ENCODE measurements at regions not wholly inside any gene's neighbourhood (a gene's known extent, or its start where the extent isn't known, plus 50 kb on each side); places are given as distances from the start of the nearest gene placed in this dataset.

DNA sequence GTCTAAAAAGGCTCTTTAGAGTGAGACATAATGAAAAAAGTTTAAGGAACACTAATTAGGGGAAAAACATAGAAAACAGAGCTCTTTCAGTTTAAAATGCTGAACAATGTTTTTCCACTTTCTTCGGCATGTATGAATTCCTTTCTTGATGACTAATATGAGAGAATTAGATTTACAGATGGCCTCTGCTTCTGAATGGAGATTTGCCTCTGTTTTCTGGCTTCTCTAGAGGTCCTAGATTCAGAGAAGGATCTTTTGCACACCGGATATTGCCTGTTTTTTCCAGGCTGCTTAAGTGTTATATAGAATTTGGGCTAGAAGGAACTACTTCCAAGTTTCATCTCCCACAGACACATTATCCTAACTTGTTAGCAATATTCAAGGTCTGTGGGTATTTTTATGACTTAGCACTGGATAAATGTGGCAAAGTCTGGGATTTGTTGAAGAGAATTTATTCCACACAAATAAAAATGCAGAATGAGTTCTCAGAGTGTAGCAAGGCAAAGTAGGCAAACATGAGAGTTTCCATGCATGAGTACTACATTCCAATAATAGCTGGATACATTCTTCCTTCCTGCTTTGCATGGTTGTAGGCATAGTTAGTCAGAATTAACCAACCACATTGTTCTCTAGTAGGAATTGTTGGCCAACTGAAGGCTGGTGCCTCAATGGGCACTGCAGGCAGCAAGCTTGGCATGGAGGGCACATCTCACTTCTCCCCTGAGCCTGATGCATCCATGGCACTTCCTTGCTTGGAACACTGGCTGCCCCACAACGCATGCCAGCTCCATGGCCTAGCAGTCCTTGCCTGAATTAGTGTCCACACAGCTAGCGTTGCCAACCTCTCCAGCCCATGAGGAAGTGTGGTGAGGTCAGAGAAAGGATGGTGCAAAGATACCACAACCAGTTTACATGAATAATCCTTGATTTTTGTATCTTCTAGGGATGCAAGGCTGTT, 224.2 kb downstream of the CLIC5 start:
- DNase-seq, result no peak

DNA sequence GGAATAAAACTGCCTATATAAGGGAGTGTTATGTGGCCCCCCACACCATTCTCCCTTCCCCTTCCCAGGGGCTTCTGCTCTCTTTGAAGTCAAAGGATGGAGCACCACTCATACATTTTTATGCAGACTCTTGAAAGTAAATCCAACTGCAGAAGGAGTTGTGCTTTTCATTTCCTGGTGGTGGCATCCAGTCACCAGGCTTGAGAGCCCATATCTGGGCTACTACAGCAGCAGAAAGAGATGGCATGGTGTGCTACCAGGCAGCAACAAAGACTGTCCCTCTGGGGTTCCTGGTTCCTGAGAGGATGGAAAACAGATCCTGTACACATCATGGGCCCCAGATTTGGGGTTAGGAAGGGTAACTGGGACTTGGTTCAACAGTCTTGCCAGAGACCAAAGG, 226.4 kb downstream of the CLIC5 start:
- DNase-seq, result no peak

GRCh38 chr6:45787384-45787783, 228.3 kb downstream of the CLIC5 start:
- no peak for DNase-seq

DNA sequence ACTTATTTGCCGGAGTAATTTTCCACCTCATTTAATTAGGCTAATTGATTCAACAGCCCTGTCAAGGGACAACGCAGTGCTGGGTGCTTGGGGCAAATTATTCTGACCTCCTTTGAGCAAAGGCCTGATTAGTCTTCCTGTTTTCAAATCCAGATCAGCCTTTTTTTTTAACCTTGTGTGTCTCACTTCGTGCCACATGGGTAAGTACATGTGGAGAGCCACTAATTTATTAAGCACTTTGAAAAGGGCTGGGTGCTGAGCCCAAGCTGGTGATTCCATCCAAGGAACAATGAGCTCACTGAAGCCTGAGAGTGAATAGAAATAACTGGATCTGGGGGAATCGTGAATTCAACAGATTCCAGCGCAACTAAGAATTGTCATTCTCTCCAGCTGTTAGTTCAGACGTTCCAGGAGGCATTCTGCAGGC, 229.3 kb downstream of the CLIC5 start:
- no peak for DNase-seq

GRCh38 chr6:45784250-45784649, 231.4 kb downstream of the CLIC5 start:
- DNase-seq, result no peak

DNA sequence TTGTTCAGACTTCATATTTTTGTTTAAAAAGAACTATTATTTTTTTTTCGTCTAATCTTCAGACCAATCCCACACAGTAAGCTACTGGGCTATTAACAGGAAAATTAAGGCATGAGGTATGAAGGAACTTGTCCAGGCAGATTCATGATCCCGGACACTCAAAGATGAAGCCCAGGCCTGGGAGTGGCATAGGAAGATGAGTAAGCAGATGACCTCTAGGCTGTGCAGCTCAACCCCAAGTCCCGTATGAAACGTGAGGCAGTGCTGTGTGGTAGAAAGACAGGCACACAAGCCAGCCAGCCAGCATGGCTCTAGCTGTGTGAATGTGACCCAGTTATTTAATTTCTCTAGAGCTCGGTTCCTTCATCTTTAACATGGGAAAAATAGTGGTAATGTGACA, 231.9 kb downstream of the CLIC5 start:
- no peak for DNase-seq

DNA sequence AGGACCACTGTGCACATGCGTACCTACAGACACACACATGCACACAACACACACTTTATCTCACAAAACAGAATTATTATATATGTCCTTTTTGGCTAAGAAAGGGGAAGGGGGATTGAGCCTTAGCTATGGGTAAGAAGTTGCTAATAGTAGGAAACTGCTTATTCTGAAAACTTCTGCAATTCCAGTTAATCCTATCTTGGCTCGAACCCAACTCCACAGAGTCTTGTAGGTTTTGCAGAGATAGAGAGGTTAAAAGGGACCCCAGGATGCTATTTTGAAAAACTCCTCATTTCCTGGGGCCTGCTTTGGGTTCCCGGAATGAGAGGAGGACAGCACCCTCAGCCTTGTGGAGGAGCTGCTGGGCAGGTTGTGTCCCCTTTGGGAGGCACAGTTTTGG, 233.8 kb downstream of the CLIC5 start:
- DNase-seq, result no peak

- no peak for DNase-seq
Measured at GRCh38 chr6:45780523-45780922, 235.1 kb downstream of the CLIC5 start.

DNA sequence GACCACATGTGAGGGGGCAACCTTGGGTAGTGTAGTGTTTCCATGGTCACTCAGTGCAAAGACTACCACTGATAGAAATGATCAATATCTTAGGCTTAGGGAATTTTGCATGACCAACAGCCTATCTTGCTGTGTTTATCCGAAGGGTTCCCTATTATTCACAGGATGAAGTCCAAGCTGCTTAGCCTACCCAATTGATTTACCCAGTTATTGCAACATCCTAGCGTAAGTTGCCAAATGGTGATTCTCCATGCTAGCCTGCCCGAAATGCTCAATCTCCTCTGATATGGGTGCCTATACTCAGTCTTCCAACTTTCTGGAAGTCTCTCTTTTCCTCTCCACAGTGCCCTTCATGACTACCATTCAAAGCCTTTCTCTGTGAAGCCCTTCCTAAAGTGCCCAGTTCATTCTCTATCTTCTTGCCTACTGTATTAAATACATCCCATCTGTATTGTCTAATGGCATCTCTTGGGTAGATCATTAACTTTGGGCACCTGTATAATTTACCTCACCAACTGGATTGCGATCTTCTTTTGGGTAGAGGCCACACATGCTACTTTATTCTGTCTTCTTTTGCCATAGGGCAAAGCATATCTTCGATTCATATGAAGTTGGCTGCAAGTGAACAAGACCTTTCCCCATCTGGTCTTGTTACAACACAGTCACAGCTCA, 240.5 kb downstream of the CLIC5 start:
- DNase-seq, result no peak

- DNase-seq, result no peak
Measured at GRCh38 chr6:45773906-45774305, 241.8 kb downstream of the CLIC5 start.

- DNase-seq, result no peak
Measured at GRCh38 chr6:45772886-45773495, 242.7 kb downstream of the CLIC5 start.

DNA sequence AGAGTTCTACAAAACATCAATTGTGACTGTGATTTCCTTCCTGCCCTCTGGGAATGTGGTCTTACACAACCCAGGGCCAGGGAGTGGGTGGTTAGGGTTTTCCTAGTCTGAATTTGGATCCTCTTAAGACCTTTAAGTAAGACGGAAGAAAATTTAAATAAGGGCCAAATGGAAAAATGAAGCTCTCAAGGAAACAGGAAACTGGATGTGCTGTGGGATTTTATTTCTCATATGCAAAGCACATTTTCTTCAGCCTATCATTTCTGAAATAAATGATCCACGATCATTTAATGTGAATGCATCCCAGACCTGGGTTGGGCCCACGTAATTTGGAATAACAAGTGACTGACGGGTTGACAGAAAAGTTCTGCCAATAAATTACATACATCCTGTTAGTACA, 243.6 kb downstream of the CLIC5 start:
- DNase-seq, result no peak

DNA sequence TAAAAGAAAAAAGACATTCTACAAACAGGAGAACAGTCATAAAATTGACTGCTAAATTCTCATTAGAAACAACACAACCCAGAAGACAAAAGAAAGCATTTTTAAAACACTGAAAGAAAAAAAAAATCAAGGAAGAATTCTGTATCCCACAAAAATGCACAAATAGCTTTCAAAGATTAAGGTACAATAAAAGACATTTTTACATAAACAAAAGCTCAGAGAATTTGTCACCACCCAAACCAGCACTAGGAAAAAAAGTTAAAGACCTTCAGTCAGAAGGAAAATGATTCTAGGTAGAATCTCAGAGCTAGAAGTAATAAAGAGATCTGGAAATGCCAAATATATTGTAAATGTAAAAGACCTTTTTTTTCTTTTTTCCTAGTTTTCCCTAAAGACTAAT, 252.4 kb downstream of the CLIC5 start:
- no peak for DNase-seq

- DNase-seq, result no peak
Measured at GRCh38 chr6:45759472-45759810, 256.2 kb downstream of the CLIC5 start.

GRCh38 chr6:45758787-45759471, 256.7 kb downstream of the CLIC5 start:
- DNase-seq, result no peak

DNA sequence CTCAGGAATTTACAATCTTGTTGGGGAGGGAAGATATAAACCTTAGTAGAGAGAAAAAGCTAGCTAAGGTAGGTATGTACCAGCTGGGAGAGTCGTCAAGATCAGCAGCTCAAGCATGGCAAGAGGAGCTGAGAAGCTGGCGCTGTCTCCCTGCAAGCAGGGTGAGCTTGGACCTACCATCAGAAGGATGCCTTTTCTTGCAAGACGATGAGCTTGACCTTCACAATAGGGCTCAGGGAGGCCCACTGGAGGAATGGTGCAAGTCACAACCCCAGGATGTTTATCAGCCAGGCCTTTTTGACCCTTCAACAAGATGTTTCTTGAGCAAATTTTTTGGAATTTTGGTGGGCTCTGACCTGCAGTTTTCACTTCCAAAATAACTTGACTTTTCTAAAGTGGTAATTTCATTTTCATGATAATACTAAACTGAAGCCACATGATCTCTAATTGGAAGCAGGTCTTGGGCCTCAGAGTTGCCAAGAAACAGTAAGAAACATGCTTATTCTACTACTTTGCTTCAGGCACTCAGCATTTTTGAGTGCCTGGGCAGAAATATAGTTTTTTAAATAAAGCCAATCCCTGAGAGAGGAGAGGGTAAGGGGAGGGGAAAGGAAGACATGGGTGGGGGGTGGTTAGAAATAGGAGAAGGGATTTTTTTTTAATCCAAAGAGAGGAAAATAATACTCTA, 258.1 kb downstream of the CLIC5 start:
- no peak for DNase-seq

DNA sequence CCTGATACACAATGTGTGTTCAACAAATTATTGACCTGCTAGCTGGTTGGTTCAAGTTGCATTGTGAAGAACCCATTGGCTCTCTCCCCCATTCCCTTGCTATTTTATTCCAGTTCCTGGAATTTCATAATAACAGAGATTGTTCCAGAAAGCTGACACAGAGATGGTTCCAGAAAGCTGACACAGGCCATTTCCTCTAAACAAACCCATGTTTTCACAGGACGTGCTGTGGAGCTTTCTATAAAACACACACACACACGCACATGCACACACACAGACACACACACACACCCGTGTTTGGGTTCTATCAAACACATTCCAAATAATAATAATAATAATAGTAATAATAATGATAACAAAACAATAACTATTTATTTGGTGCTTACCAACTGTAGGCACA, 259.1 kb downstream of the CLIC5 start:
- no peak for DNase-seq

DNA sequence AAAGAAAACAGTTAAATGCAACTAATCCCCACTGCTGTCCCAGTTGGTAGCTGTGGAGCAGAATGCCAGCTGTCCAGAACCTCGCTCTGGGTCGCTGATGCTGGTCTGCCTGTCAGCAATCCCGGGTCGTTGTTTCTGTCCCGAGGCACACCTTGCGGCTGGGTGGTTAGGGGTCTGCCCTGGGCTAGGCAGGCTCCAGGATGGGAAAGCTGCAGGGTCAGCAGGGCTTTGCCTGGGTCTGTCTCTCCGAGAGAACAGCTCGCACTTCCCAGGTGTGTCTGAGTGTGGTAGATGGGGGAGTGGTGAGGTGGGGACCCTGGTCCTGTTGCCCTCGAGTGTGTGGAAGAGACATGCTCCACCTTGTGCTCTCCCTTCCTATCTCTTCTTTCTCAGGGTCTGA, 261.2 kb downstream of the CLIC5 start:
- DNase-seq, result no peak

- no peak for DNase-seq
Measured at GRCh38 chr6:45746046-45746445, 269.6 kb downstream of the CLIC5 start.

- no peak for DNase-seq
Measured at GRCh38 chr6:45743028-45743615, 272.5 kb downstream of the CLIC5 start.

DNA sequence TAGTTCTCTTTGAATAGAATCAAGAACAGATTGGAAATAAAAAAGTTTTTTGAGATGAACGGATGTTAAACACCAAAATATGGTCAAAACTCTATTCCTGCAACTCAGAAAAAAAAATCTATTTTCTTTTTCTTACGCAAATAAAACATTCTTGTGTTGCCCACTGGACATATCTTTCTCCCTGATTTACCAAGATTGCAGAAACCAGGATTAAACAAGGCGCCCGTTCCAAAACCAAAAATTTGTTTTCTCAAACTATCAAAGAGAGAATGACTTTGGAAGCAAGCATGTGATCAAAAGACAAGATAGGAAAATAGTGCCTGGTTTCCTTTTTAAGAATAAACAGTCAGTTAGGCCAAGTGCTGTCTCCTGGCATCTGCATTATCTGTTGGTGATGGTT, 273.1 kb downstream of the CLIC5 start:
- no peak for DNase-seq

GRCh38 chr6:45741437-45742171, 274.1 kb downstream of the CLIC5 start:
- peak; percentile 61 for DNase-seq

Data from RPMI8226 (cell line).